ENCODE measurements at regions not wholly inside any gene's neighbourhood (a gene's known extent, or its start where the extent isn't known, plus 50 kb on each side); places are given as distances from the start of the nearest gene placed in this dataset.

DNA sequence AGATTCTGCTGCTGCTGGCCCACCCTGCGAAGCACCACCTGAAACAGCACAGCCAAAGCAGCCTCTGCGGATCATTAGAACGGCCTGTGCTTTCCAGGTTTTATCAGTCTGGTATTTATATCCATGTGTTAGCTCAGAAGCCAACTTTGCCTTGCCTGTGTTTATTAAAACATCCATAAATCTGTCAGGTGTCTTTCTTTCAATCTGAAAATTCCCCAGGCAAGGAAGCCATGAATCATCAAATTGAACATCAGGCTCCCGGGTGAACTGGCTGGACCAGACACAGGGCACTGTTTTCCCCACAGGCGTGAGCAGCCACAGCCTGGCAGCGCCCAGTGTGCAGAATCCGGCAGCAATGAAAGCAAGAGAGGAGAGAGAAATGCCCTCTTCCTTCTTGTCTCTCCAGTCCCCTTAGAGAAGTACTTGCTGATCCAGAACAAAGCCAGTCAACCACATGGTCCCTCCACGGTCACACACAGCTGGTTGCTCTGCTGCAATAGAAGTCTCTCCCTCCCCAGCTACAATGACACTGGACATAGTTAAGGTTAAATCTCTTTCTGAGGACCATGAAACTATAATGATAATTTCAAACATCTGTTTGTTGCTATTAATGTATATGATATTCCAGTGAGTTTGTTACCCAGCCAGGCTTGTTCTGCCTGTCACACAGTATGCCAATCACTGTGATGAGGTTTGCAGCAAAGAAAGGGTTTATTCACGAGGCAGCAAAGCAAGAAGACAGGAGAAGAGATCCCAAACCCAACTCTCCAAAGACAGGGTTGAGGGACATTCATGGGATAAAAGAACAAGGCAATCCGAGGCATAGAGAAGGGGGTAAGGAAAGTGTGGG is 212.1 kb upstream of the FMN2 start:
- Histone ChIP-seq H3K9me3 (no peaks in the 10 kb centered on the region), H3K27me3 (no peaks in the 10 kb centered on the region), H3K36me3 (no peaks in the 10 kb centered on the region), H3K4me3 (no peak overlapping the region), H3K27ac (no peak overlapping the region), H3K4me1 (no peaks in the 10 kb centered on the region)
- no peak for TF ChIP-seq EP300 (IDR thresholded peaks at IDR 0.05)
- no peak for TF ChIP-seq POLR2A (IDR thresholded peaks at IDR 0.05)
- TF ChIP-seq, protein P1, sequence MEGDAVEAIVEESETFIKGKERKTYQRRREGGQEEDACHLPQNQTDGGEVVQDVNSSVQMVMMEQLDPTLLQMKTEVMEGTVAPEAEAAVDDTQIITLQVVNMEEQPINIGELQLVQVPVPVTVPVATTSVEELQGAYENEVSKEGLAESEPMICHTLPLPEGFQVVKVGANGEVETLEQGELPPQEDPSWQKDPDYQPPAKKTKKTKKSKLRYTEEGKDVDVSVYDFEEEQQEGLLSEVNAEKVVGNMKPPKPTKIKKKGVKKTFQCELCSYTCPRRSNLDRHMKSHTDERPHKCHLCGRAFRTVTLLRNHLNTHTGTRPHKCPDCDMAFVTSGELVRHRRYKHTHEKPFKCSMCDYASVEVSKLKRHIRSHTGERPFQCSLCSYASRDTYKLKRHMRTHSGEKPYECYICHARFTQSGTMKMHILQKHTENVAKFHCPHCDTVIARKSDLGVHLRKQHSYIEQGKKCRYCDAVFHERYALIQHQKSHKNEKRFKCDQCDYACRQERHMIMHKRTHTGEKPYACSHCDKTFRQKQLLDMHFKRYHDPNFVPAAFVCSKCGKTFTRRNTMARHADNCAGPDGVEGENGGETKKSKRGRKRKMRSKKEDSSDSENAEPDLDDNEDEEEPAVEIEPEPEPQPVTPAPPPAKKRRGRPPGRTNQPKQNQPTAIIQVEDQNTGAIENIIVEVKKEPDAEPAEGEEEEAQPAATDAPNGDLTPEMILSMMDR (IDR thresholded peaks at IDR 0.05), result no peak
- TF ChIP-seq POLR2AphosphoS5 (IDR thresholded peaks at IDR 0.05), result no peak
- WGBS, result 44% methylated on average over 7 of the region's 10 CpGs
- no peak for DNase-seq (ENCODE audit: low spot score in 2 of 2)

- Histone ChIP-seq H3K36me3 (no peaks in the 10 kb centered on the region), H3K9me3 (no peaks in the 10 kb centered on the region), H3K27ac (no peak overlapping the region), H3K4me1 (no peaks in the 10 kb centered on the region), H3K27me3 (no peaks in the 10 kb centered on the region), H3K4me3 (no peak overlapping the region)
- no peak for TF ChIP-seq POLR2AphosphoS5 (IDR thresholded peaks at IDR 0.05)
- TF ChIP-seq EP300 (IDR thresholded peaks at IDR 0.05), result no peak
- TF ChIP-seq, protein P1 (IDR thresholded peaks at IDR 0.05), result no peak
- no peak for TF ChIP-seq POLR2A (IDR thresholded peaks at IDR 0.05)
- no peak for DNase-seq (ENCODE audit: low spot score in 2 of 2)
- 93% methylated on average over 4 of the region's 4 CpGs for WGBS
Measured at GRCh38 chr1:239882967-239883366, 208.7 kb upstream of the FMN2 start.

GRCh38 chr1:239884796-239885195 is 206.9 kb upstream of the FMN2 start:
- WGBS, result 86% methylated on average over 4 of the region's 4 CpGs
- Histone ChIP-seq H3K27me3 (no peaks in the 10 kb centered on the region), H3K4me3 (no peak overlapping the region), H3K27ac (no peak overlapping the region), H3K9me3 (no peaks in the 10 kb centered on the region), H3K4me1 (no peaks in the 10 kb centered on the region), H3K36me3 (no peaks in the 10 kb centered on the region)
- TF ChIP-seq POLR2A (IDR thresholded peaks at IDR 0.05) (no peak), POLR2AphosphoS5 (IDR thresholded peaks at IDR 0.05) (no peak)
- no peak for DNase-seq (ENCODE audit: low spot score in 2 of 2)

DNA sequence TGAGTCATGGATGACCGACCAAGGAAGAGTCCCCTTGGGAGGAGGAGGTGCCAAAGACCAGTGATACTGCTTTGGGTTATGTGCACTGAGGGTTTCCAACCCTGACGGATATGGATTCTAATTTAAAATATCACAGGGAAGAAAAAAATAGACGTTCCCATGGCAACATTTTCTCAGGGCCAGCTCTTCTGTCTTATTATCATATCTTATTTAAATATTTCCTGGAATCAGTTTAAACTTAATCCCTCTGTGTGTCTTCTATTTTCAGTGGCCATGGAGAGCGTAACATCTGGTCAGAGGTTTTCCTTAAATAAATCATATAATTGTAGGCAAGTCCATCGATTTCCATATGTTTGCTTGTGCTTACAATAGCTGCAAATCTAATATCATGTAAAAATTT is 205.4 kb upstream of the FMN2 start:
- Histone ChIP-seq H3K27me3 (no peaks in the 10 kb centered on the region), H3K4me1 (no peaks in the 10 kb centered on the region), H3K36me3 (no peaks in the 10 kb centered on the region), H3K4me3 (no peak overlapping the region), H3K9me3 (no peaks in the 10 kb centered on the region), H3K27ac (no peak overlapping the region)
- DNase-seq (ENCODE audit: low spot score in 2 of 2), result no peak
- WGBS, result 63% methylated on average over 5 of the region's 5 CpGs
- no peak for TF ChIP-seq POLR2A (IDR thresholded peaks at IDR 0.05)

DNA sequence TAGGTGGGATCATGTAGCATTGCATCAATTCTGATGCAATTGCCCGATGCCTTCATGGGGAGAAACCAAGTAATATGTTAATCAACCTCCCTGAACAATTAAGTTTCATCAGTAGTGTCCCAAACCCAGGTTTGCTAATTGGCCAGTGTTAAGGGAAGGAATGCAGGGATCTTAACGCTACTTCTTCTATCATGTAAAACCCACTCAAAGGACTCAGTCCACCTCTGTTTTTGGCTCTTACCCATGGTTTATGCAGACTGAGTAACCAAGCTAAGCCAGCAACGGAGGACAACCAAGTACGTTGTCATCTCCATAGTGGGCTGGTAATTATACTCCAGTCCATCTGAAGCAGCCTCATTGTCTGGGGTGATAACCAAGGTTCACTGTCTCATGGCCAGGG is 203.0 kb upstream of the FMN2 start:
- DNase-seq (ENCODE audit: low spot score in 2 of 2), result no peak
- WGBS, result 93% methylated on average over 4 of the region's 4 CpGs

More for the DNA sequence above, 203.0 kb upstream of the FMN2 start:
- no peaks in the 10 kb centered on the region for H3K27me3 ChIP-seq
- no peaks in the 10 kb centered on the region for H3K36me3 ChIP-seq
- no peak overlapping the region for H3K27ac ChIP-seq
- H3K9me3 ChIP-seq, result no peaks in the 10 kb centered on the region
- TF ChIP-seq EP300 (IDR thresholded peaks at IDR 0.05), result no peak
- TF ChIP-seq POLR2A (IDR thresholded peaks at IDR 0.05), result no peak
- TF ChIP-seq, protein P1 (IDR thresholded peaks at IDR 0.05), result no peak
- TF ChIP-seq POLR2AphosphoS5 (IDR thresholded peaks at IDR 0.05), result no peak
- no peak overlapping the region for H3K4me3 ChIP-seq
- H3K4me1 ChIP-seq, result no peaks in the 10 kb centered on the region

Data from suprapubic skin (tissue), 4 donors.